K562 (cell line): ENCODE measurements at regions not wholly inside any gene's neighbourhood (a gene's known extent, or its start where the extent isn't known, plus 50 kb on each side); places are given as distances from the start of the nearest gene placed in this dataset.
A peak's percentile ranks its signal among the peaks of the same experiment; 100 is the strongest.

ENCODE experiments used
- CHCHD3 ChIP-seq: fragments of 250-450 bp; sonication (Bioruptor Pico); IDR thresholded peaks from 2 replicates; pipeline ENCODE4 v2.1.2; 2022; ENCODE audit warnings: mild to moderate bottlenecking
- ESRRA ChIP-seq: fragments of 450-650 bp; IDR thresholded peaks from 2 replicates; pipeline ENCODE4 v1.6.1; 2014; ENCODE audit warnings: low read depth, mild to moderate bottlenecking, moderate library complexity, borderline replicate concordance
- ETV1 ChIP-seq: fragments of 450-650 bp; conservative IDR thresholded peaks from 2 replicates; pipeline ENCODE4 v1.6.1; 2016; ENCODE audit warnings: missing genetic modification characterization, control low read depth, low read depth, missing compliant biosample characterization
- HCFC1 ChIP-seq: IDR thresholded peaks from 2 replicates; pipeline ENCODE4 v1.6.1; 2012; ENCODE audit warnings: low read depth, low read length, improper control_type of control experiment
- ILK ChIP-seq: fragments of 450-650 bp; IDR thresholded peaks from 2 replicates; pipeline ENCODE4 v1.6.1; 2016; ENCODE audit warnings: missing genetic modification characterization, low read depth, mild to moderate bottlenecking, missing compliant biosample characterization, moderate library complexity, borderline replicate concordance
- JUNB ChIP-seq: fragments of 450-650 bp; formaldehyde crosslinking; conservative IDR thresholded peaks from 2 replicates; pipeline ENCODE4 v1.4.0; 2020; ENCODE audit warnings: mild to moderate bottlenecking
- NRF1 ChIP-seq, 2 experiments: fragments of 450-650 bp; IDR thresholded peaks in 1 of 2; conservative IDR thresholded peaks in 1 of 2; 2 replicates each; pipeline ENCODE4 v1.6.1; 2014; ENCODE audit warnings: mild to moderate bottlenecking in 2 of 2
- RNF2 ChIP-seq: sonication (generic); IDR thresholded peaks from 2 replicates; pipeline ENCODE4 v1.6.1; 2016
- SPI1 ChIP-seq: IDR thresholded peaks from 2 replicates; pipeline ENCODE4 v1.6.1; 2011; ENCODE audit warnings: low read depth, low read length, control low read depth, borderline replicate concordance
- XRCC5 ChIP-seq: fragments of 200-400 bp; formaldehyde crosslinking; IDR thresholded peaks from 2 replicates; pipeline ENCODE4 v1.6.1; 2017; ENCODE audit warnings: low read depth, mild to moderate bottlenecking, low read length
- ZNF134 ChIP-seq: fragments of 250-450 bp; sonication (Bioruptor Pico); conservative IDR thresholded peaks from 2 replicates; pipeline ENCODE4 v1.4.0; 2020
- ZNF146 ChIP-seq: IDR thresholded peaks from one replicate; pipeline ENCODE4 v1.6.1; 2018; ENCODE audit warnings: missing compliant biosample characterization; ENCODE audit not compliant: unreplicated experiment
- ZNF717 ChIP-seq: fragments of 250-450 bp; sonication (Bioruptor Pico); IDR thresholded peaks from 2 replicates; pipeline ENCODE4 v1.5.0; 2021
- TF ChIP-seq, protein P1 (sequence below), 2 experiments: fragments of 450-650 bp; IDR thresholded peaks; 2 replicates each; pipeline ENCODE4 v1.6.1; 2016
- TF ChIP-seq, protein P2 (sequence below), 3 experiments: IDR thresholded peaks in 2 of 3; conservative IDR thresholded peaks in 1 of 3; 2 replicates each; pipeline ENCODE4 v1.5.1; 2011 to 2012; ENCODE audit warnings: low read length in 3 of 3, mild to moderate bottlenecking in 3 of 3, control low read depth in 2 of 3, improper control_type of control experiment in 1 of 3, inconsistent platforms in 1 of 3, low read depth in 1 of 3, mixed read lengths in 1 of 3, moderate library complexity in 1 of 3; ENCODE audit not compliant: insufficient read depth in 2 of 3
- TF ChIP-seq, protein P3 (sequence below): sonication (generic); formaldehyde crosslinking; IDR thresholded peaks from 2 replicates; pipeline ENCODE4 v1.8.1; 2023; ENCODE audit warnings: missing genetic modification reagents, mild to moderate bottlenecking, borderline replicate concordance
- TF ChIP-seq, protein P4 (sequence below): fragments of 450-650 bp; IDR thresholded peaks from 2 replicates; pipeline ENCODE4 v1.6.1; 2016

DNA sequence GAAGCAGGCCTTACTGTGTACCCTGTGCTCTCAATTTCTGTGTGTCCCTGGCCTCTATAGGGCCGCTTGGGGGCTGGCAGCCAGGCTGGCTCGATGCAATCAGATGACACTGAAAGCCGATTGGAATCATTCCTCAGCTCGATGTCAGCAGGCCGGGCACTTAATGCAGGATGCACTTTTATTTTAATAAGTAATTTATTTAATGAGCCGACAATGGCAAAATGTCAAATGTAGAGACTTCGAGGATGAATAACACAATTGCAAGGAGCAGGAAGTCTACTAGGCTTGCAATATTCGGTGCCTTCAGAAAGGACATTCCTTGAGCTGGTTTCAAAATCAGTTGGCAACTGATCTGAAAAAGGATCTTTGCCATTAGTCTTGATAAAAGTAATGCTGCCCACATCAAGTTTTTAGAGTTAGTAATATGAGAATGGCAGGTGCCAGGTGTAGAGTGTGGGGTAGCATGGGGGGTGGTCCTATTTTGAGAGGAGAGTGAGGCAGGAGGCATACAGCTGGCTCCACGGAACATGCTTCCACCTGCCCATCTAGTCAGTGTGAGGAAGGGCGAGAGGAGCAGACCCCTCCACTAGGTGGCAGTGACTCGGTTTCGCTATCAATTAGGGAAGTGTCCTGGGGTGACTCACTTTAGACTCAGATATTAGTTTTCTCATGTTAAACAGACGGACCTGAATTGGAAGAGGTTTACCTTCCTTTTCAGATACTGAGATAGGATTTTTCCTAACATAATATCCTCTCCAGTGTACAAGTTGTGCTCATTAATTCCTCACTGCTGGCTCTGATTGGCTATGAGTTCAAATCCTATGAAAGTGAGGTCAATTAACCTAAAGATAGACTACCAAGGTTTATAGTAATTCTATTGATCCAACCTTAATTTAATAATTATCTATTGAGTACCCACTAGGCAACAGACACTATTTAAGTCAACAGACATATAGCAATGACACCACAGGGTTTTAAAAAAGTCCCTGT is 80.9 kb downstream of the NABP1 start (continued):
- TF ChIP-seq HCFC1 (no peak), ZNF134 (CRISPR knock-in tag) (no peak), ZNF146 (CRISPR knock-in tag) (no peak), XRCC5 (no peak), SPI1 (peak; percentile 95), ILK (no peak), JUNB (CRISPR knock-in tag) (no peak), NRF1 (conservative IDR thresholded peaks at IDR 0.05 in 1 of 2, IDR thresholded peaks at IDR 0.05 in 1 of 2) (no peak), ZNF717 (CRISPR knock-in tag) (no peak), ESRRA (no peak), CHCHD3 (CRISPR knock-in tag) (no peak), ETV1 (tag) (no peak), RNF2 (no peak)
- TF ChIP-seq, protein P1, sequence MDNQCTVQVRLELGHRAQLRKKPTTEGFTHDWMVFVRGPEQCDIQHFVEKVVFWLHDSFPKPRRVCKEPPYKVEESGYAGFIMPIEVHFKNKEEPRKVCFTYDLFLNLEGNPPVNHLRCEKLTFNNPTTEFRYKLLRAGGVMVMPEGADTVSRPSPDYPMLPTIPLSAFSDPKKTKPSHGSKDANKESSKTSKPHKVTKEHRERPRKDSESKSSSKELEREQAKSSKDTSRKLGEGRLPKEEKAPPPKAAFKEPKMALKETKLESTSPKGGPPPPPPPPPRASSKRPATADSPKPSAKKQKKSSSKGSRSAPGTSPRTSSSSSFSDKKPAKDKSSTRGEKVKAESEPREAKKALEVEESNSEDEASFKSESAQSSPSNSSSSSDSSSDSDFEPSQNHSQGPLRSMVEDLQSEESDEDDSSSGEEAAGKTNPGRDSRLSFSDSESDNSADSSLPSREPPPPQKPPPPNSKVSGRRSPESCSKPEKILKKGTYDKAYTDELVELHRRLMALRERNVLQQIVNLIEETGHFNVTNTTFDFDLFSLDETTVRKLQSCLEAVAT (IDR thresholded peaks at IDR 0.05): no peak
- TF ChIP-seq, protein P2, sequence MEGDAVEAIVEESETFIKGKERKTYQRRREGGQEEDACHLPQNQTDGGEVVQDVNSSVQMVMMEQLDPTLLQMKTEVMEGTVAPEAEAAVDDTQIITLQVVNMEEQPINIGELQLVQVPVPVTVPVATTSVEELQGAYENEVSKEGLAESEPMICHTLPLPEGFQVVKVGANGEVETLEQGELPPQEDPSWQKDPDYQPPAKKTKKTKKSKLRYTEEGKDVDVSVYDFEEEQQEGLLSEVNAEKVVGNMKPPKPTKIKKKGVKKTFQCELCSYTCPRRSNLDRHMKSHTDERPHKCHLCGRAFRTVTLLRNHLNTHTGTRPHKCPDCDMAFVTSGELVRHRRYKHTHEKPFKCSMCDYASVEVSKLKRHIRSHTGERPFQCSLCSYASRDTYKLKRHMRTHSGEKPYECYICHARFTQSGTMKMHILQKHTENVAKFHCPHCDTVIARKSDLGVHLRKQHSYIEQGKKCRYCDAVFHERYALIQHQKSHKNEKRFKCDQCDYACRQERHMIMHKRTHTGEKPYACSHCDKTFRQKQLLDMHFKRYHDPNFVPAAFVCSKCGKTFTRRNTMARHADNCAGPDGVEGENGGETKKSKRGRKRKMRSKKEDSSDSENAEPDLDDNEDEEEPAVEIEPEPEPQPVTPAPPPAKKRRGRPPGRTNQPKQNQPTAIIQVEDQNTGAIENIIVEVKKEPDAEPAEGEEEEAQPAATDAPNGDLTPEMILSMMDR (IDR thresholded peaks at IDR 0.05 in 2 of 3, conservative IDR thresholded peaks at IDR 0.05 in 1 of 3; ENCODE audit: insufficient read depth in 2 of 3, low read depth in 1 of 3, low read length in 3 of 3): peak; percentile 64 to 77 (median 64)
- TF ChIP-seq, protein P3, sequence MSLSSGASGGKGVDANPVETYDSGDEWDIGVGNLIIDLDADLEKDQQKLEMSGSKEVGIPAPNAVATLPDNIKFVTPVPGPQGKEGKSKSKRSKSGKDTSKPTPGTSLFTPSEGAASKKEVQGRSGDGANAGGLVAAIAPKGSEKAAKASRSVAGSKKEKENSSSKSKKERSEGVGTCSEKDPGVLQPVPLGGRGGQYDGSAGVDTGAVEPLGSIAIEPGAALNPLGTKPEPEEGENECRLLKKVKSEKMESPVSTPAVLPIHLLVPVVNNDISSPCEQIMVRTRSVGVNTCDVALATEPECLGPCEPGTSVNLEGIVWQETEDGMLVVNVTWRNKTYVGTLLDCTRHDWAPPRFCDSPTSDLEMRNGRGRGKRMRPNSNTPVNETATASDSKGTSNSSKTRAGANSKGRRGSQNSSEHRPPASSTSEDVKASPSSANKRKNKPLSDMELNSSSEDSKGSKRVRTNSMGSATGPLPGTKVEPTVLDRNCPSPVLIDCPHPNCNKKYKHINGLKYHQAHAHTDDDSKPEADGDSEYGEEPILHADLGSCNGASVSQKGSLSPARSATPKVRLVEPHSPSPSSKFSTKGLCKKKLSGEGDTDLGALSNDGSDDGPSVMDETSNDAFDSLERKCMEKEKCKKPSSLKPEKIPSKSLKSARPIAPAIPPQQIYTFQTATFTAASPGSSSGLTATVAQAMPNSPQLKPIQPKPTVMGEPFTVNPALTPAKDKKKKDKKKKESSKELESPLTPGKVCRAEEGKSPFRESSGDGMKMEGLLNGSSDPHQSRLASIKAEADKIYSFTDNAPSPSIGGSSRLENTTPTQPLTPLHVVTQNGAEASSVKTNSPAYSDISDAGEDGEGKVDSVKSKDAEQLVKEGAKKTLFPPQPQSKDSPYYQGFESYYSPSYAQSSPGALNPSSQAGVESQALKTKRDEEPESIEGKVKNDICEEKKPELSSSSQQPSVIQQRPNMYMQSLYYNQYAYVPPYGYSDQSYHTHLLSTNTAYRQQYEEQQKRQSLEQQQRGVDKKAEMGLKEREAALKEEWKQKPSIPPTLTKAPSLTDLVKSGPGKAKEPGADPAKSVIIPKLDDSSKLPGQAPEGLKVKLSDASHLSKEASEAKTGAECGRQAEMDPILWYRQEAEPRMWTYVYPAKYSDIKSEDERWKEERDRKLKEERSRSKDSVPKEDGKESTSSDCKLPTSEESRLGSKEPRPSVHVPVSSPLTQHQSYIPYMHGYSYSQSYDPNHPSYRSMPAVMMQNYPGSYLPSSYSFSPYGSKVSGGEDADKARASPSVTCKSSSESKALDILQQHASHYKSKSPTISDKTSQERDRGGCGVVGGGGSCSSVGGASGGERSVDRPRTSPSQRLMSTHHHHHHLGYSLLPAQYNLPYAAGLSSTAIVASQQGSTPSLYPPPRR: no peak
- TF ChIP-seq, protein P4, sequence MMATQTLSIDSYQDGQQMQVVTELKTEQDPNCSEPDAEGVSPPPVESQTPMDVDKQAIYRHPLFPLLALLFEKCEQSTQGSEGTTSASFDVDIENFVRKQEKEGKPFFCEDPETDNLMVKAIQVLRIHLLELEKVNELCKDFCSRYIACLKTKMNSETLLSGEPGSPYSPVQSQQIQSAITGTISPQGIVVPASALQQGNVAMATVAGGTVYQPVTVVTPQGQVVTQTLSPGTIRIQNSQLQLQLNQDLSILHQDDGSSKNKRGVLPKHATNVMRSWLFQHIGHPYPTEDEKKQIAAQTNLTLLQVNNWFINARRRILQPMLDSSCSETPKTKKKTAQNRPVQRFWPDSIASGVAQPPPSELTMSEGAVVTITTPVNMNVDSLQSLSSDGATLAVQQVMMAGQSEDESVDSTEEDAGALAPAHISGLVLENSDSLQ: peak; percentile 27; the same call in 1 of the 2 replicates
